ENCODE measurements at regions not wholly inside any gene's neighbourhood (a gene's known extent, or its start where the extent isn't known, plus 50 kb on each side); places are given as distances from the start of the nearest gene placed in this dataset.
A peak's percentile ranks its signal among the peaks of the same experiment; 100 is the strongest.

DNA sequence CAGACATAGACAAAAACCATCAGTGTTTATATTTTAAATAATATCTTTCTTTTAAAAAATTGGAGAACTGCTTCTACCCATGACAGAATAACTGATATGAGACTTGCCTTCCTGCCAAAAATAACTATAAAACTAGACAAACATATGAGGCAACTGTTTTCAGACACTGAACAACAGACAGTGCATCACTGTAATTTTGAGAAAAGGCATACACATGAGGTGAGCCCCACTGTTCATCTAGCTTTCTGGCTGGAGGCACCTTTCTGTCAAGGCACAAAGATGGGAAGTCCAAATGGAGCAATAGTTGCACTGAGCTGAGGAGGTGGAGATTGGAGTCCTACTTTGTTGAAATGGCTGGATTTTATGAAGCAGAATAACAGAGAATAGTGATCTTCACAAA lies 71.9 kb upstream of the ZNF507 start (continued):
- TF ChIP-seq ZBTB21 (CRISPR knock-in tag; IDR thresholded peaks at IDR 0.05) (no peak), NFKB2 (CRISPR knock-in tag; IDR thresholded peaks at IDR 0.05; ENCODE audit: borderline replicate concordance) (no peak)

- Histone ChIP-seq H4K20me1 (ENCODE audit: insufficient read depth, low read length) (no peaks in the 10 kb centered on the region), H3K9ac (ENCODE audit: insufficient read depth, low read depth, low read length) (no peak overlapping the region), H3K9me3 (ENCODE audit: low read length) (no peaks in the 10 kb centered on the region), H3K4me2 (ENCODE audit: low read depth, low read length) (peak overlapping the region; percentile 72; the same call in 1 of the 2 replicates), H3K36me3 (replicated peaks in 1 of 2; ENCODE audit: control insufficient read depth in 1 of 2, insufficient read depth in 2 of 2, low read length in 2 of 2) (no peaks in the 10 kb centered on the region), H2AFZ (ENCODE audit: low read length) (peak overlapping the region; percentile 89), H3K27me3 (ENCODE audit: control insufficient read depth in 1 of 2, insufficient read depth in 2 of 2, low read length in 2 of 2) (no peaks in the 10 kb centered on the region; a peak in 1 of 5 replicates), H3K4me3 (replicated peaks in 1 of 3; ENCODE audit: insufficient read depth in 1 of 3, low read depth in 2 of 3, low read length in 3 of 3) (peak overlapping the region in 1 of 3 experiments; percentile 51; a peak in 1 of 6 replicates), H3K27ac (ENCODE audit: extremely low read length, insufficient read depth, low read length) (no peak overlapping the region), H3K4me1 (ENCODE audit: insufficient read depth, low read length) (peaks cover 9% of the 10 kb centered on the region; the same call in 1 of the 2 replicates), H3K79me2 (ENCODE audit: insufficient read depth, low read length) (no peaks in the 10 kb centered on the region)
- intact Hi-C loops (cut with micrococcal nuclease; ENCODE audit: unreplicated experiment), result loop anchor here (5.0 kb wide), 2 partner anchors 70 to 90 kb away; no protein-coding TSS in a partner anchor
- ATAC-seq, result no peak; the same call in 2 of the 3 replicates
- no TSS peak for BruUV-seq (replicated peaks)
- in situ Hi-C loops (cut with HindIII; ENCODE audit: extremely low pct_ligation_motif_present, low pct_unique_long_range_greater_than_20kb), result no loop called here
- DNase-seq (ENCODE audit: low spot score), result no peak
- CTCF ChIA-PET (ENCODE audit: low intra/inter-chr PET ratio, low total read pairs), result interaction anchor here (2.3 kb wide), 1 partner anchor 283 kb away, joined by 25 read pairs; no protein-coding TSS in a partner anchor
- POLR2A ChIA-PET, result no interaction called here
- WGBS (ENCODE audit: low lambda C conversion rate), result 26% methylated on average over 4 of the region's 4 CpGs
- no peak for TF ChIP-seq RBAK (CRISPR knock-in tag; IDR thresholded peaks at IDR 0.05)
- no peak for TF ChIP-seq GTF3A (CRISPR knock-in tag; conservative IDR thresholded peaks at IDR 0.05)
- FAIRE-seq, result no peak
Observed at GRCh38 chr19:32287086-32287485, 58.3 kb upstream of the ZNF507 start.

DNA sequence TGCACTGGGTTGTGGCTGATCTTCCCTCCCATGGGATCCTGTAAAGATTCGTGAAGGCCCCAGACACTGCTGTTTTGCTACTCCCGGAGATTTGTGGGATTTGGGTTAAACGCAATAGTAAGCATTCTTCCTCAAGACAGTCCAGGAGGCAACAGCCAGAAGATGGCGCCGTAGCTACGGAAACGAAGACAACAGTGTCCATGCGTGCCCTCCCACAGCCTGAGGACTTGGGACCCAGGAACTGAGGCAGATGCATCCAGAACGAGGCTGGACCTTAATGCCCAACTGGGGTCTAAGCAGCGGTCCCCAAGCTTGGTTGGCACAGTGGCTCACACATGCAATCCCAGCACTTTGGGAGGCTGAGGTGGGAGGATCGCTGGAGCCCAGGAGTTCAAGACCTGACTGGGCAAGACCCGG lies 57.6 kb upstream of the ZNF507 start:
- H3K4me3 ChIP-seq (replicated peaks in 1 of 3; ENCODE audit: insufficient read depth in 1 of 3, low read depth in 2 of 3, low read length in 3 of 3), result peak overlapping the region; percentile 11 to 51 (median 28); a peak in 3 of 6 replicates
- POLR2A ChIA-PET, result no interaction called here
- TF ChIP-seq SNAI1 (CRISPR knock-in tag; IDR thresholded peaks at IDR 0.05; ENCODE audit: borderline replicate concordance) (no peak), SKI (IDR thresholded peaks at IDR 0.05; ENCODE audit: partially characterized antibody) (no peak), HNF4G (IDR thresholded peaks at IDR 0.05; ENCODE audit: borderline replicate concordance, low read depth, low read length) (no peak), HNF4G (CRISPR knock-in tag; IDR thresholded peaks at IDR 0.05; ENCODE audit: borderline replicate concordance, low read depth) (no peak)
- TF ChIP-seq, protein P1, sequence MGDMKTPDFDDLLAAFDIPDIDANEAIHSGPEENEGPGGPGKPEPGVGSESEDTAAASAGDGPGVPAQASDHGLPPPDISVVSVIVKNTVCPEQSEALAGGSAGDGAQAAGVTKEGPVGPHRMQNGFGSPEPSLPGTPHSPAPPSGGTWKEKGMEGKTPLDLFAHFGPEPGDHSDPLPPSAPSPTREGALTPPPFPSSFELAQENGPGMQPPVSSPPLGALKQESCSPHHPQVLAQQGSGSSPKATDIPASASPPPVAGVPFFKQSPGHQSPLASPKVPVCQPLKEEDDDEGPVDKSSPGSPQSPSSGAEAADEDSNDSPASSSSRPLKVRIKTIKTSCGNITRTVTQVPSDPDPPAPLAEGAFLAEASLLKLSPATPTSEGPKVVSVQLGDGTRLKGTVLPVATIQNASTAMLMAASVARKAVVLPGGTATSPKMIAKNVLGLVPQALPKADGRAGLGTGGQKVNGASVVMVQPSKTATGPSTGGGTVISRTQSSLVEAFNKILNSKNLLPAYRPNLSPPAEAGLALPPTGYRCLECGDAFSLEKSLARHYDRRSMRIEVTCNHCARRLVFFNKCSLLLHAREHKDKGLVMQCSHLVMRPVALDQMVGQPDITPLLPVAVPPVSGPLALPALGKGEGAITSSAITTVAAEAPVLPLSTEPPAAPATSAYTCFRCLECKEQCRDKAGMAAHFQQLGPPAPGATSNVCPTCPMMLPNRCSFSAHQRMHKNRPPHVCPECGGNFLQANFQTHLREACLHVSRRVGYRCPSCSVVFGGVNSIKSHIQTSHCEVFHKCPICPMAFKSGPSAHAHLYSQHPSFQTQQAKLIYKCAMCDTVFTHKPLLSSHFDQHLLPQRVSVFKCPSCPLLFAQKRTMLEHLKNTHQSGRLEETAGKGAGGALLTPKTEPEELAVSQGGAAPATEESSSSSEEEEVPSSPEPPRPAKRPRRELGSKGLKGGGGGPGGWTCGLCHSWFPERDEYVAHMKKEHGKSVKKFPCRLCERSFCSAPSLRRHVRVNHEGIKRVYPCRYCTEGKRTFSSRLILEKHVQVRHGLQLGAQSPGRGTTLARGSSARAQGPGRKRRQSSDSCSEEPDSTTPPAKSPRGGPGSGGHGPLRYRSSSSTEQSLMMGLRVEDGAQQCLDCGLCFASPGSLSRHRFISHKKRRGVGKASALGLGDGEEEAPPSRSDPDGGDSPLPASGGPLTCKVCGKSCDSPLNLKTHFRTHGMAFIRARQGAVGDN (CRISPR knock-in tag; IDR thresholded peaks at IDR 0.05), result peak; percentile 25; the same call in 1 of the 2 replicates

More for the DNA sequence above, 57.6 kb upstream of the ZNF507 start:
- peak; percentile 67 for DNase-seq (ENCODE audit: low spot score)
- no peaks in the 10 kb centered on the region; a peak in 2 of 5 replicates for H3K27me3 ChIP-seq (ENCODE audit: control insufficient read depth in 1 of 2, insufficient read depth in 2 of 2, low read length in 2 of 2)
- H2AFZ ChIP-seq (ENCODE audit: low read length), result peak overlapping the region; percentile 89
- intact Hi-C loops (cut with micrococcal nuclease; ENCODE audit: unreplicated experiment) (loop anchor here (5.0 kb wide), 2 partner anchors 69 to 89 kb away; no protein-coding TSS in a partner anchor), in situ Hi-C loops (cut with HindIII; ENCODE audit: extremely low pct_ligation_motif_present, low pct_unique_long_range_greater_than_20kb) (no loop called here)
- H3K4me1 ChIP-seq (ENCODE audit: insufficient read depth, low read length), result peaks cover 9% of the 10 kb centered on the region; the same call in 1 of the 2 replicates
- no peaks in the 10 kb centered on the region for H3K9me3 ChIP-seq (ENCODE audit: low read length)
- no peak overlapping the region for H3K9ac ChIP-seq (ENCODE audit: insufficient read depth, low read depth, low read length)
- CTCF ChIA-PET (ENCODE audit: low intra/inter-chr PET ratio, low total read pairs), result interaction anchor here (0.8 to 2.3 kb wide), 2 partner anchors 90 to 282 kb away, joined by 3 to 25 read pairs; no protein-coding TSS in a partner anchor
- no peak overlapping the region for H3K27ac ChIP-seq (ENCODE audit: extremely low read length, insufficient read depth, low read length)
- peak; percentile 92 for ATAC-seq
- H3K4me2 ChIP-seq (ENCODE audit: low read depth, low read length), result peak overlapping the region; percentile 72
- H3K79me2 ChIP-seq (ENCODE audit: insufficient read depth, low read length), result no peaks in the 10 kb centered on the region
- no TSS peak for BruUV-seq (replicated peaks)
- H3K36me3 ChIP-seq (replicated peaks in 1 of 2; ENCODE audit: control insufficient read depth in 1 of 2, insufficient read depth in 2 of 2, low read length in 2 of 2), result no peaks in the 10 kb centered on the region
- H4K20me1 ChIP-seq (ENCODE audit: insufficient read depth, low read length), result no peaks in the 10 kb centered on the region
- WGBS (ENCODE audit: low lambda C conversion rate), result 18% methylated on average over 10 of the region's 12 CpGs
- FAIRE-seq, result peak; percentile 69

Data from HepG2 (cell line).